ENCODE measurements at regions not wholly inside any gene's neighbourhood (a gene's known extent, or its start where the extent isn't known, plus 50 kb on each side); places are given as distances from the start of the nearest gene placed in this dataset.
A peak's percentile ranks its signal among the peaks of the same experiment; 100 is the strongest.

DNA sequence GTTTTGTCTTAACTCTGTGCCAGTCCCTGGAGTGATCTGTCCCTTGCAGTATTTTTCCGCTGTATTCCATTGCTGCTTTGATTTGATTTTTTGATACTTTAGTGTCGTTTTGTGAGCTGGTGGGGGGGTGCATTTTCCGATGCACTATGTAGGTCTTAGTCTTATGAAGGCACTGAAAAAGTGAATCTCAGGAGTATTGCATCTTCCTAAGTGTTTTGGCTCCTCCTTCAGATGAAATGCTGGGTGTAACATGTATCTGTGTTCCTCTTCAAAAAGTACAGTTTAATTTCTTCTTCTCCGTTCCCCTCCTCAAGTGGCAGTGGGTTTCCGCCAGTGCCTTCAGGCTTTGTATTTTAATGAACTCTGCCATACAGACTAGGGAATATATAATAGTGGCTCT, 580.7 kb upstream of the GJE1 start:
- no peak for DNase-seq (ENCODE audit: low read depth)
- TF ChIP-seq POLR2A (IDR thresholded peaks at IDR 0.05; ENCODE audit: extremely low read depth, insufficient read length) (no peak), MYC (IDR thresholded peaks at IDR 0.05; ENCODE audit: low read depth, low read length) (no peak)
- TF ChIP-seq, protein P1, sequence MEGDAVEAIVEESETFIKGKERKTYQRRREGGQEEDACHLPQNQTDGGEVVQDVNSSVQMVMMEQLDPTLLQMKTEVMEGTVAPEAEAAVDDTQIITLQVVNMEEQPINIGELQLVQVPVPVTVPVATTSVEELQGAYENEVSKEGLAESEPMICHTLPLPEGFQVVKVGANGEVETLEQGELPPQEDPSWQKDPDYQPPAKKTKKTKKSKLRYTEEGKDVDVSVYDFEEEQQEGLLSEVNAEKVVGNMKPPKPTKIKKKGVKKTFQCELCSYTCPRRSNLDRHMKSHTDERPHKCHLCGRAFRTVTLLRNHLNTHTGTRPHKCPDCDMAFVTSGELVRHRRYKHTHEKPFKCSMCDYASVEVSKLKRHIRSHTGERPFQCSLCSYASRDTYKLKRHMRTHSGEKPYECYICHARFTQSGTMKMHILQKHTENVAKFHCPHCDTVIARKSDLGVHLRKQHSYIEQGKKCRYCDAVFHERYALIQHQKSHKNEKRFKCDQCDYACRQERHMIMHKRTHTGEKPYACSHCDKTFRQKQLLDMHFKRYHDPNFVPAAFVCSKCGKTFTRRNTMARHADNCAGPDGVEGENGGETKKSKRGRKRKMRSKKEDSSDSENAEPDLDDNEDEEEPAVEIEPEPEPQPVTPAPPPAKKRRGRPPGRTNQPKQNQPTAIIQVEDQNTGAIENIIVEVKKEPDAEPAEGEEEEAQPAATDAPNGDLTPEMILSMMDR (IDR thresholded peaks at IDR 0.05; ENCODE audit: low read depth, low read length): no peak
- TF ChIP-seq, protein P2, sequence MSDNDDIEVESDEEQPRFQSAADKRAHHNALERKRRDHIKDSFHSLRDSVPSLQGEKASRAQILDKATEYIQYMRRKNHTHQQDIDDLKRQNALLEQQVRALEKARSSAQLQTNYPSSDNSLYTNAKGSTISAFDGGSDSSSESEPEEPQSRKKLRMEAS (IDR thresholded peaks at IDR 0.05; ENCODE audit: low read depth, low read length): no peak

DNA sequence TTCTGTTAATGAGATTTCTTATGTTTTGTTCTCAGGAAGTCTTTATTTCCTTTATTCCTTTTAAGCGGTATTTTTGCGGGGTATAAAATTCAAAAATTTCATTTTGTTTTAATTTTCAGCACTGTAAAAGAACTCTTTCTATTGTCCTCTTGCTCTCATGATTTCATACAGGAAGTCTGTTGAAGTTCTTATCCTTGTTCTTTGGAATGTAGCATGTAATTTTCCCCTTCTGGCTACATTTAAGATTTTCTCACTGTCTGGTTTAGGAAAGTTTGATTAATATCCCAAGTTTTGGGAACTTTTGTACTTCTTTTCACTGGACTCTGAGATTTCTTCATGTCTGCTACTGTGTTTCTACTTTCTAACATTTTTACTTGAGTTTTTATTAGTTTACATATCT, 581.4 kb upstream of the GJE1 start:
- DNase-seq (ENCODE audit: low read depth): no peak
- TF ChIP-seq MYC (IDR thresholded peaks at IDR 0.05; ENCODE audit: low read depth, low read length) (no peak), POLR2A (IDR thresholded peaks at IDR 0.05; ENCODE audit: extremely low read depth, insufficient read length) (no peak)
- TF ChIP-seq, protein P2 (IDR thresholded peaks at IDR 0.05; ENCODE audit: low read depth, low read length): no peak
- TF ChIP-seq, protein P1 (IDR thresholded peaks at IDR 0.05; ENCODE audit: low read depth, low read length): no peak
- H3K4me3 ChIP-seq (ENCODE audit: low read depth, low read length): no peak overlapping the region

More for the DNA sequence above, 580.7 kb upstream of the GJE1 start:
- H3K4me3 ChIP-seq (ENCODE audit: low read depth, low read length): no peak overlapping the region

DNA sequence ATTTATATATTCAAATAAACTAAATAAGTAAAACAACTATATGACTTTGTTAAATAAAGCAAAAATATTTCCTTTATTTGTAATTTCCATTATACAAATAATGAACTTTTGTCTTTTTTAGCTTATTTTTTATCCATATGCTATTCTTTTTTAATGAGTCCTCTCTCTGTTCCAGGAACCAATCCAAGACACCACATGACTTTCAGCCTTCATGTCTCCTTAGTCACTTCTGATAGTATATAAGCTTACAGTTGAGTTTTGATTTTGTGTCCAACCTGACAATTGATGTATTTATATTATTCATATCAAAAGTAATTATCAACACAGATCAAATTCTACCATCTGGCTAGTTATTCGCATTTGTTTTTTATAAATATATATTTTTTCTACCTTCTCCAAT, 582.3 kb upstream of the GJE1 start:
- DNase-seq (ENCODE audit: low read depth): no peak
- TF ChIP-seq MYC (IDR thresholded peaks at IDR 0.05; ENCODE audit: low read depth, low read length) (no peak), POLR2A (IDR thresholded peaks at IDR 0.05; ENCODE audit: extremely low read depth, insufficient read length) (no peak)
- TF ChIP-seq, protein P2 (IDR thresholded peaks at IDR 0.05; ENCODE audit: low read depth, low read length): no peak
- TF ChIP-seq, protein P1 (IDR thresholded peaks at IDR 0.05; ENCODE audit: low read depth, low read length): no peak
- H3K4me3 ChIP-seq (ENCODE audit: low read depth, low read length): no peak overlapping the region

DNA sequence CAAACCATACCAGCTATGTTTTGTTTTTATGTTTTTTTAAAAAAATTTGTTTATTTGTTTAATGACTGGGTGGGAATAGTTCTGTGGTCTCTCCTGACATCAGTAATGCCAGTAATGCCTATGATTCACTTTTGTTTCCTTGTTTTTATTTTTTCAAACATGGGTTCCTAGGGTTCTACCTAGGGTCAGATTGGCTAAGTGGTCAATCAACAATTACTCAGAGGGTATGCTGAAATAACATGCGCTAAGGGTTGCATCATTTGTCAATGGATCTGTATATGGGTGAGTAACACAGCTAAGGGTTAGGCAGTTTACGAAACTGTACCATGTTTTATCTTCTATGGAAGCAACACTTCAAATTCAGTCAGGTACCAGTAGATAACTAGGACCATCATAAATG, 583.8 kb upstream of the GJE1 start:
- no peak for TF ChIP-seq POLR2A (IDR thresholded peaks at IDR 0.05; ENCODE audit: extremely low read depth, insufficient read length)
- TF ChIP-seq, protein P2 (IDR thresholded peaks at IDR 0.05; ENCODE audit: low read depth, low read length): no peak
- no peak for TF ChIP-seq MYC (IDR thresholded peaks at IDR 0.05; ENCODE audit: low read depth, low read length)
- TF ChIP-seq, protein P1 (IDR thresholded peaks at IDR 0.05; ENCODE audit: low read depth, low read length): no peak
- H3K4me3 ChIP-seq (ENCODE audit: low read depth, low read length): no peak overlapping the region
- peak; percentile 17 for DNase-seq (ENCODE audit: low read depth)

DNA sequence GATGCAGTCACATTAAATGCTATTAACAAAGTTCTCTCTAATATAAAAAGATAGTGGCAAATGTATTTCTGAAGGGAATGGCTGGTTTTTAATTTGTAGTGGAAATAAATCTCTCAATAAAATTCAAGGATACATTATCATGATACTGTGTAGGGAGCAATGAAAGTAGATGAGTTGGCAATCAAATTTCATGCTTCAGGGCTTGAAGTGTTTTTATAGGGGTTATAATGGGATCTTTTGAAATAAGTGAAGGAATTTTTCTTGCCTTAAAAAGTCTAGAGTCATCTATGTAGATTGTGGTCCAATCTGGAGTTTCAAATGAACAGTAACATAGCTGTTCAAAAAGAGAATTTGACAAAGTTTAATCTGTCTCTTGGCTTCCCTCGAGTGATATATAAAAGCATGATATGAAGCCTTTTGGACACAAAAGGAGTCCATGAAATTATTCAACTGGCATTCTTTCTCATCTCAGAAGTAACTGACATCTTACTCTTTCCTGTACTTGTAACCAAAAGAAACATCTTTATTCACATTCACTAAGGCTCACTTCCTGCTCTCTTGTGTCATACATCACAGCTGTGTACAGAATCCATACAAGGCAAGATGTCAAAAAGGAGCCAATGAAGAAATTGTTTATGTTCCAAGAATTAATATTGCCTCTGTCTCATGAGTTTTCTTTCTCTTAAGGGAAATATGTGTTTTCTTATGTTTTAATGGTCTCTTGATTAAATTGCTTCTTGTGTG, 591.0 kb upstream of the GJE1 start:
- no peak overlapping the region for H3K4me3 ChIP-seq (ENCODE audit: low read depth, low read length)
- TF ChIP-seq, protein P1 (IDR thresholded peaks at IDR 0.05; ENCODE audit: low read depth, low read length): no peak
- TF ChIP-seq POLR2A (IDR thresholded peaks at IDR 0.05; ENCODE audit: extremely low read depth, insufficient read length) (no peak), MYC (IDR thresholded peaks at IDR 0.05; ENCODE audit: low read depth, low read length) (no peak)
- TF ChIP-seq, protein P2 (IDR thresholded peaks at IDR 0.05; ENCODE audit: low read depth, low read length): no peak
- DNase-seq (ENCODE audit: low read depth): no peak
